ENCODE measurements at regions not wholly inside any gene's neighbourhood (a gene's known extent, or its start where the extent isn't known, plus 50 kb on each side); places are given as distances from the start of the nearest gene placed in this dataset.

GRCh38 chr4:152033621-152034020 lies 272.8 kb upstream of the GATB start:
- WGBS (ENCODE audit: insufficient coverage): 90% methylated on average over 6 of the region's 6 CpGs
- no peaks in the 10 kb centered on the region for H3K36me3 ChIP-seq (replicated peaks in 1 of 2; ENCODE audit: control insufficient read depth in 1 of 2, insufficient read depth in 2 of 2, low read length in 2 of 2)
- no peak overlapping the region for H3K9ac ChIP-seq (ENCODE audit: insufficient read depth, low read length, poor library complexity, severe bottlenecking)
- H3K27me3 Mint-ChIP-seq (ENCODE audit: low read depth in 3 of 3): no peaks in the 10 kb centered on the region
- H3K27ac ChIP-seq (ENCODE audit: low read depth in 1 of 2, low read length in 2 of 2): no peak overlapping the region
- TF ChIP-seq CTCF (IDR thresholded peaks at IDR 0.05): no peak
- no peaks in the 10 kb centered on the region for H3K79me2 ChIP-seq (ENCODE audit: insufficient read depth, low read length)
- H3K4me3 Mint-ChIP-seq: no peak overlapping the region
- H3K27ac Mint-ChIP-seq: no peak overlapping the region
- H3K27me3 ChIP-seq (ENCODE audit: control insufficient read depth in 2 of 2, insufficient read depth in 2 of 2, low read length in 2 of 2): no peaks in the 10 kb centered on the region
- peaks cover 0 to 3% (median 0%) of the 10 kb centered on the region in 7 donors for H3K9me3 Mint-ChIP-seq
- no peaks in the 10 kb centered on the region for H3K9me3 ChIP-seq (replicated peaks in 1 of 2; ENCODE audit: control insufficient read depth in 1 of 2, insufficient read depth in 1 of 2, low read length in 2 of 2)
- intact Hi-C loops (cut with micrococcal nuclease): no loop called here
- no peak overlapping the region for H3K4me3 ChIP-seq (replicated peaks in 1 of 3; ENCODE audit: low read depth in 2 of 3, low read length in 3 of 3)
- no peaks in the 10 kb centered on the region for H4K20me1 ChIP-seq (ENCODE audit: insufficient read depth, low read length)
- H3K4me1 Mint-ChIP-seq: no peaks in the 10 kb centered on the region
- DNase-seq: no peak
- H3K36me3 Mint-ChIP-seq: no peaks in the 10 kb centered on the region
- no peaks in the 10 kb centered on the region for H3K4me1 ChIP-seq (ENCODE audit: control insufficient read depth in 1 of 2, insufficient read depth in 2 of 2, low read length in 2 of 2)
- H2AFZ ChIP-seq (ENCODE audit: insufficient read depth, low read depth, low read length, poor library complexity, severe bottlenecking): no peak overlapping the region
- H3K4me2 ChIP-seq (replicated peaks; ENCODE audit: extremely low read depth, low read length, poor library complexity, severe bottlenecking): no peak overlapping the region

GRCh38 chr4:152032722-152033131 lies 271.9 kb upstream of the GATB start:
- no CpG with 5 or more reads among the region's 1 CpG for WGBS (ENCODE audit: insufficient coverage)
- TF ChIP-seq CTCF (IDR thresholded peaks at IDR 0.05): no peak
- H4K20me1 ChIP-seq (ENCODE audit: insufficient read depth, low read length): no peaks in the 10 kb centered on the region
- no peaks in the 10 kb centered on the region for H3K36me3 ChIP-seq (replicated peaks in 1 of 2; ENCODE audit: control insufficient read depth in 1 of 2, insufficient read depth in 2 of 2, low read length in 2 of 2)
- H3K4me1 Mint-ChIP-seq: no peaks in the 10 kb centered on the region
- DNase-seq: no peak
- H3K36me3 Mint-ChIP-seq: no peaks in the 10 kb centered on the region
- no peak overlapping the region for H3K9ac ChIP-seq (ENCODE audit: insufficient read depth, low read length, poor library complexity, severe bottlenecking)
- intact Hi-C loops (cut with micrococcal nuclease): no loop called here
- H3K4me3 Mint-ChIP-seq: no peak overlapping the region
- no peaks in the 10 kb centered on the region for H3K9me3 ChIP-seq (replicated peaks in 1 of 2; ENCODE audit: control insufficient read depth in 1 of 2, insufficient read depth in 1 of 2, low read length in 2 of 2)
- no peaks in the 10 kb centered on the region for H3K79me2 ChIP-seq (ENCODE audit: insufficient read depth, low read length)
- H3K27ac ChIP-seq (ENCODE audit: low read depth in 1 of 2, low read length in 2 of 2): no peak overlapping the region
- no peak overlapping the region for H2AFZ ChIP-seq (ENCODE audit: insufficient read depth, low read depth, low read length, poor library complexity, severe bottlenecking)
- no peak overlapping the region for H3K27ac Mint-ChIP-seq
- H3K27me3 Mint-ChIP-seq (ENCODE audit: low read depth in 3 of 3): no peaks in the 10 kb centered on the region
- peaks cover 0 to 3% (median 0%) of the 10 kb centered on the region in 7 donors for H3K9me3 Mint-ChIP-seq
- H3K4me2 ChIP-seq (replicated peaks; ENCODE audit: extremely low read depth, low read length, poor library complexity, severe bottlenecking): no peak overlapping the region
- no peaks in the 10 kb centered on the region for H3K4me1 ChIP-seq (ENCODE audit: control insufficient read depth in 1 of 2, insufficient read depth in 2 of 2, low read length in 2 of 2)
- H3K4me3 ChIP-seq (replicated peaks in 1 of 3; ENCODE audit: low read depth in 2 of 3, low read length in 3 of 3): no peak overlapping the region
- H3K27me3 ChIP-seq (ENCODE audit: control insufficient read depth in 2 of 2, insufficient read depth in 2 of 2, low read length in 2 of 2): no peaks in the 10 kb centered on the region

All from CD14-positive monocyte (primary cell).